ENCODE measurements at regions not wholly inside any gene's neighbourhood (a gene's known extent, or its start where the extent isn't known, plus 50 kb on each side); places are given as distances from the start of the nearest gene placed in this dataset.

DNA sequence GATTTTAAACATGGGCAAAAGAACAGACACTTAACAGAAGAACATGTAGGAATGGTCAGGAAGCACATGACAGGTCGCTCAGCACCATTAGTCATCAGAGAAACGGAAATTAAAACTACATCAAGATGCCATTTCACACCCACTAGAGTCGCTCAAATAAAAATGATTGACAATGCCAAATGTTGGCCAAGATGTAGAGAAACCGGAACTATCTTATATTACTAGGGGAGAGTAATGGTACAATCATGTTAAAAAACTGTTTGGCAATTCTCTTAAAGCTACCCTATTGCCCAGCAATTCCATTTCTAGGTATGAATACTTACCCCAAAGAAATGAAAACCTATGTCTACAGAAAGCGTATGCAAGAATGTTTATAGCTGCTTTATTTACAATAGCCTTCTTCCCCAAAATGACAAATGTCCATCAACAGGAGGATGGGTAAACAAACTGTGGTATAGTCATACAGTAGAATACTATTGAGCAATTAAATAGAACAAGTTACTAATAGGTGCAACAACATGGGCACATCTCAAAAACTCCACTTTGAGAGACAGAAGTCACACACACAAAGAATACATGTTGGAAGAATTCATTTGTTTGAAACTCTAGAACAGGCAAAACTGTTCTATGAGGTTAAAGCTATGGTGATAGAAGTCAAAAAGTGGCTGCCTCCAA is 92.8 kb downstream of the ETS2 start:
- H3K36me3 ChIP-seq, result no peaks in the 10 kb centered on the region
- H3K4me3 ChIP-seq, result no peak overlapping the region
- peaks cover 0 to 10% (median 4%) of the 10 kb centered on the region in 4 donors for H3K4me1 ChIP-seq
- 73 to 79% methylated on average over 5 of the region's 5 CpGs for WGBS, 2 donors (ENCODE audit: low coverage in 1 of 2)
- in situ Hi-C loops (cut with MboI; ENCODE audit: low pct_ligation_motif_present in 1 of 4, low pct_unique_long_range_greater_than_20kb in 1 of 4, low sequenced_read_pairs in 3 of 4), result no loop called here
- no peak for DNase-seq
- peak in 1 of 3 donors; percentile 12 for TF ChIP-seq POLR2AphosphoS5 (IDR thresholded peaks at IDR 0.05)
- TF ChIP-seq, protein P1, sequence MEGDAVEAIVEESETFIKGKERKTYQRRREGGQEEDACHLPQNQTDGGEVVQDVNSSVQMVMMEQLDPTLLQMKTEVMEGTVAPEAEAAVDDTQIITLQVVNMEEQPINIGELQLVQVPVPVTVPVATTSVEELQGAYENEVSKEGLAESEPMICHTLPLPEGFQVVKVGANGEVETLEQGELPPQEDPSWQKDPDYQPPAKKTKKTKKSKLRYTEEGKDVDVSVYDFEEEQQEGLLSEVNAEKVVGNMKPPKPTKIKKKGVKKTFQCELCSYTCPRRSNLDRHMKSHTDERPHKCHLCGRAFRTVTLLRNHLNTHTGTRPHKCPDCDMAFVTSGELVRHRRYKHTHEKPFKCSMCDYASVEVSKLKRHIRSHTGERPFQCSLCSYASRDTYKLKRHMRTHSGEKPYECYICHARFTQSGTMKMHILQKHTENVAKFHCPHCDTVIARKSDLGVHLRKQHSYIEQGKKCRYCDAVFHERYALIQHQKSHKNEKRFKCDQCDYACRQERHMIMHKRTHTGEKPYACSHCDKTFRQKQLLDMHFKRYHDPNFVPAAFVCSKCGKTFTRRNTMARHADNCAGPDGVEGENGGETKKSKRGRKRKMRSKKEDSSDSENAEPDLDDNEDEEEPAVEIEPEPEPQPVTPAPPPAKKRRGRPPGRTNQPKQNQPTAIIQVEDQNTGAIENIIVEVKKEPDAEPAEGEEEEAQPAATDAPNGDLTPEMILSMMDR (IDR thresholded peaks at IDR 0.05), result no peak
- H3K27ac ChIP-seq, result peak overlapping the region in 1 of 4 donors; percentile 40
- H3K9me3 ChIP-seq, result no peaks in the 10 kb centered on the region
- H3K27me3 ChIP-seq, result no peaks in the 10 kb centered on the region
- intact Hi-C loops (cut with DNase I; ENCODE audit: low total_unique reads), result no loop called here

DNA sequence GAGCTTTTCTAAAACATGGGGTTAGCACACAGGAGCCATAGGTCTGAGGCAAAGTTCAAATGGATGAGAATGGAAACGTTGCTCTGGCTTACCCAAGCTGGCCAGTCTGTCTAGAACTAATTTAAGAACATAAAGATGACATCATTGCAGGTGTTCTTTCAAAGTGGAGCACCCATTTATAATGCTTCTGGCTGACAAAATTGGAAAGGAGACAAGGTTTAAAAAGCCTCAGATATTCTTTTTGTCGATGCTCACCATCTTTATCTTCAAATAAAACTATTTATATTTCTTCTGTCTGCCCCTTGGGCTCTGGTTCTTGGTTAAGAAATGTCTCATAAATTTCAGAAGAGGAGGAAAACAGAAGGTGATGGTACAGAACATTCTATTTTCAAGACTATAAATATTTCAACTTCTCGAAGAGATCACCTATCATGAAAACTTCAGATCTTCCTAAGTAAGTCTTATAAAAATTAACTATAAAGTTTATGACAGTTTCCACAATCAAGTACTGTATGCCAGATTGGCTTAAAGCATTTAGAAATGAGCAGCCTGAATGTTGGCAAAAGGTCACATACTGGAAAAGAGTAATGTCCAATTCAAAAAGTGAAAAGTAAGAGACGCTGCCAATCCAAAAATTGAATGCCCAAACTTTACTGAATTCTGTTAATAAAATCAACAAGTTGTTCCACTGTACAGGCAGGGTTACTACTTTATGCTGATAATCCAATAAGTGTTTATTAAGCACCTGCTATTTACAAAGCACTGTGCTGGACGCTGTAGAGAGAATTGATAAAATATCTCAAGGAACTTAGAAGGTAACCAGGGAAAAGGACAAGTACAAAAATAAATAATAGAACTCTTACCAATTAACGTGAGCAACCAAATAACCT is 92.0 kb downstream of the ETS2 start:
- H3K4me3 ChIP-seq, result no peak overlapping the region
- DNase-seq, result no peak
- WGBS, 2 donors (ENCODE audit: low coverage in 1 of 2), result 44 to 45% methylated on average over 6 of the region's 6 CpGs
- TF ChIP-seq, protein P1 (IDR thresholded peaks at IDR 0.05), result no peak
- peak in 2 of 3 donors; percentile 24 to 49 for TF ChIP-seq POLR2AphosphoS5 (IDR thresholded peaks at IDR 0.05)
- peak overlapping the region in 3 of 4 donors; percentile 6 to 57 (median 40) for H3K27ac ChIP-seq
- no peaks in the 10 kb centered on the region for H3K27me3 ChIP-seq
- in situ Hi-C loops (cut with MboI; ENCODE audit: low pct_ligation_motif_present in 1 of 4, low pct_unique_long_range_greater_than_20kb in 1 of 4, low sequenced_read_pairs in 3 of 4) (no loop called here), intact Hi-C loops (cut with DNase I; ENCODE audit: low total_unique reads) (no loop called here)
- H3K4me1 ChIP-seq, result peaks cover 0 to 10% (median 4%) of the 10 kb centered on the region in 4 donors
- no peaks in the 10 kb centered on the region for H3K36me3 ChIP-seq
- no peaks in the 10 kb centered on the region for H3K9me3 ChIP-seq

DNA sequence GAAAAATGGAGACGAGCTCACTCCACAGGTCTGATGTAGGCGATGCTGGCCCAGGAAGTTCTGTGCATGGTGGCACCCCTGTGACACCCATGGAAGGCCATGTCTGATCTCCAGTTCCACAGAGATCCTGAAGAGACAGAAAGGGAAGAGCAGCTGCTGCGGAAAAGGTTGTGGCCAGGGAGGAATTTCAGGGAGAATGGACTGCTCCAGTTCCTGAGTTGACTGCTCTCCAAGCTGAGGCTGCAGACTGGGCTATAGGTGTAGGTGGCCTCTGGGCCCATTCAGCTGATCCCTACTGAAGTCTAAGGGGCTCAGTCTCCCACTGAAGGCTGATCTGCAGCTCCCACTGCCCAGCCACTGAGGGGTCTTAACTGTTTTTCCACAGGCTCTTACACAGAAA is 89.2 kb downstream of the ETS2 start:
- intact Hi-C loops (cut with DNase I; ENCODE audit: low total_unique reads), result no loop called here
- no peak for TF ChIP-seq POLR2AphosphoS5 (IDR thresholded peaks at IDR 0.05)
- TF ChIP-seq, protein P1 (IDR thresholded peaks at IDR 0.05), result no peak
- TF ChIP-seq POLR2A (IDR thresholded peaks at IDR 0.05), result no peak
- TF ChIP-seq EP300 (IDR thresholded peaks at IDR 0.05; ENCODE audit: low read depth), result no peak
- WGBS, 2 donors (ENCODE audit: low coverage in 1 of 2), result 83 to 100% methylated on average over 2 to 3 of the region's 3 CpGs

DNA sequence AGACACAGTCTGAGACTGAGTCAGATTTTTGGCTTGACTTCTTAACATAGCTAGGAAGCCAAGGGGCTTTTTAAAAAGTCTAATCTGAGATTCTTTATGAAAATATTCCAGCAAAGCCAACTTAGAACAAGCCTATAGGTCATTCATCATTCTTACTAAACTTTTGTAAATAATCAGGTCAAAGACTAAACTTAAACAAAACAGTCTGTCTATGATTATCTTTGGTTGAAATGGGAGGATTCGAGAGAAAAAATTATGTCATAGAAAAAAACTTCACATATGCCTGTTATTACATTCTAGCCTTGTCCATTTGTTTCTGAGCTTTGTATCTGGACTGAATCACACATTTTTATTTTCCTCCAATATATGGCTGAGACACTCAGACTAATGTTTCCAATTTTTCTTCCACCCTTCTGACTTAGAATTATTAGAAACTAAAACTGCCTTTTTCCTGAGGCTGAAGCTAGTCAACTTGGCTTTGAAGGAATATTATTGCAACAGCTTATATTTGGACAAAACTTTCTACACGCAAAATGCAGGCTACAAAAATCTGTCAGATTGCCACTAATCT is 83.3 kb downstream of the ETS2 start:
- TF ChIP-seq EP300 (IDR thresholded peaks at IDR 0.05; ENCODE audit: low read depth), result no peak
- TF ChIP-seq POLR2AphosphoS5 (IDR thresholded peaks at IDR 0.05), result peak in 1 of 3 donors; percentile 21
- no peak for DNase-seq
- intact Hi-C loops (cut with DNase I; ENCODE audit: low total_unique reads) (no loop called here), in situ Hi-C loops (cut with MboI; ENCODE audit: low pct_ligation_motif_present in 1 of 4, low pct_unique_long_range_greater_than_20kb in 1 of 4, low sequenced_read_pairs in 3 of 4) (no loop called here)
- Histone ChIP-seq H3K36me3 (no peaks in the 10 kb centered on the region), H3K9me3 (peaks cover 5 to 8% of the 10 kb centered on the region in 2 donors), H3K27ac (peak overlapping the region; percentile 35 to 61 (median 40)), H3K27me3 (no peaks in the 10 kb centered on the region), H3K4me3 (no peak overlapping the region), H3K4me1 (no peaks in the 10 kb centered on the region)
- 51 to 68% methylated on average over 2 of the region's 2 CpGs for WGBS, 2 donors (ENCODE audit: low coverage in 1 of 2)

More for the DNA sequence above, 89.2 kb downstream of the ETS2 start:
- in situ Hi-C loops (cut with MboI; ENCODE audit: low pct_ligation_motif_present in 1 of 4, low pct_unique_long_range_greater_than_20kb in 1 of 4, low sequenced_read_pairs in 3 of 4), result no loop called here
- no peak overlapping the region for H3K4me3 ChIP-seq
- H3K27me3 ChIP-seq, result no peaks in the 10 kb centered on the region
- no peaks in the 10 kb centered on the region for H3K9me3 ChIP-seq
- DNase-seq, result no peak
- H3K36me3 ChIP-seq, result no peaks in the 10 kb centered on the region
- peaks cover 0 to 10% (median 4%) of the 10 kb centered on the region in 4 donors for H3K4me1 ChIP-seq
- H3K27ac ChIP-seq, result no peak overlapping the region
